LoVo (cell line): ENCODE measurements at regions not wholly inside any gene's neighbourhood (a gene's known extent, or its start where the extent isn't known, plus 50 kb on each side); places are given as distances from the start of the nearest gene placed in this dataset.

Experiments used
- DNase-seq: peaks from one replicate; pipeline ENCODE4 v3.0.0-alpha.2; 2016; ENCODE audit warnings: low spot score

DNA sequence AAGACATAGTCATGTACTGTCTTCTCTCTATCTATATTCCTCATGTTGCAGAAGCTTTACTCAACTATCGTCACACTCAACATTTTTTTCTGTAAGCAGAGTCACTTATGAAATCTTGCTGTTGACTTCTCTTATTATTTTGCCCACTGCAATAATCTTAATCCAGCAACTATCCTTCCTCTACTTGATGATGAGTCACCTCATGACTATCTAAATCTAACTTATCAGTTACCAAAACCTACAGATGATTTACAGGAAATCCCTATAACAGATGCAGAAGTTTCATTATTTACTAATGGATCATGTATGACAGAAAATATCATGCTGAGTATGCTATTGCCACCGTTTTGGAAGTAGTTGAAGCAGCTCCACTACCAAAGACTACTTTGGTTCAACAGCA, 378.9 kb downstream of the DUSP10 start:
- no peak for DNase-seq

DNA sequence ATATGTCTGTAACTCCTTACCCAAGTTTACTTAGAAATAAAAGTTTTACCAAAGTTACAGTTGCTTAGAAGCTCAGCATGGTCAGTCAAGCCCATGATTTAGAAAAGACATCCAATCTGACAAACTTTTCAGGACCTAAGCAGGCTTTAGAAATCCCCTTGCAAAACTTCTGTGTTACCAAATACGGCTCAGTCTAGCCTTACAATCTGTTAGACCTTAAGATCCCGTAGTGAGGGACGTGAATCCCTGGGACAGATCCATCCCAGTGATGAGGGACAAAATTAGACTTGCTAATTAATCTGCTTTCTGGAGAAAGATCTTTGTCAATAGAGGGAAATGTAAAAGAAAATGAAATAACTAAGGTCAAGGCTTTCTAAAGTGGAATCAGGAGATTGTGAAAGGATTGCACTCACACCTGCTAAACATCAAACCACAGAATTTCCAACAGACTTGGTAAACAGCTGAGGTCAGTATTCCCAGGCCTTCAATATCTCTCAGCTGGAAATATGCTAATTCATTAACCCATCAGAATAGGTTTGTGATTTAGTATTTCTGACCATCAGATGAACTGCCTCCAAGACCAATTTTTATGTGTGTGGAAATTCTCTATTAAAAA, 375.3 kb downstream of the DUSP10 start:
- DNase-seq, result no peak

DNA sequence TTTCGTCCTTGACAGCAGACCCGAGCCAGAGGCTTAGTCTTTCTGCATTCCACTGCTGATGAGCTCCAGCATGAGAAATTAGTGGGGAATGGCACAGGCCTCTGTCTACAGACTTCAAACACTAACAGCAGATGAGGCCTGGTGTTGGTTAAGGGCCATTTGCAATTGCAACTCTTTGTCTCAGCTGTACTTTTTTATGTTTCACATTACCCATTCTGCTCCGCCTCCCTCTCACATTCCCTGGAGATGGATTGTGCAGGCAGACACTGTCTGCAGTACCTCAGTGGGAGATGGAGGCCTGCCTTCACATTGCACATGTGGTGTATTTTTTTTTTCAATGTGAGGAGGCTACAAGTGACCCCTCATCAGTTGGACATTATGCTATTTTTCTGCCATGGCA, 370.2 kb downstream of the DUSP10 start:
- DNase-seq, result no peak

DNA sequence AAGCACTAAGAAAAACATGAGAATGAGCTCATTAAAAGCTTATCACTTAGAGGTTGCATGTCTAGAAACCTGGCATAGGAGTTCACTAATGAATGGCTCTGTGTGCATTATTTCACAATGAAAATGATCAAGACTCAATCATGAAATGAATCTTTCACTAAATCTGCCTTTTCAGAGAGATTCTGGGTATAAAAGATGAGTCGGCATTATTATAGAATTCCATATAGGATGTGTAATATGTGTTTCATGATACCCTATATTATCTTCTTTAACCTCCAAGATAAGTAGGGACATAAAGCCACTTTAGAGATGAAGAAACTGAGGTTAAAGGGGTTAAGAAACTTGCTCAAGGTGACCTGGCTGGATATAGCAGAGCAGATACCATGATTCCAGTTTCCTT, 368.1 kb downstream of the DUSP10 start:
- no peak for DNase-seq

DNA sequence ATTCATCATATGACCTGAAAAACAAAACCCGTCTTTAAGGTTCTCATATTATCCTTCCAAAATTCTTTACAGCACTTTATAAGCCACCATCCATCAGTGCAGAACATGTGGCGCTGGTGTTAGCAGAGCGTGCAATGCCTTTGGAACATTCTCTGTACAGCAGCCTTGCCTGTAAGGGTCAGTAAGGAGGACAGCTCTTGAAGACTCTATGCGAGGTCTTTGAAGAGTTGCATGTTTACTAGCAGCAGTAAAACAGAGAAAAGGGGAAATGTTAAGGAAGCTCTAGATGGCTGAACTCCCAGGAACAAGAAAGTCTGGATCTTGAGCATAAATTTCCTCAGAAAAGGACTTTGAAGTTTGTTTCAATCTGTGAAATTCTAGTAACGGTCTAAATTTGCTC, 365.6 kb downstream of the DUSP10 start:
- DNase-seq, result no peak

DNA sequence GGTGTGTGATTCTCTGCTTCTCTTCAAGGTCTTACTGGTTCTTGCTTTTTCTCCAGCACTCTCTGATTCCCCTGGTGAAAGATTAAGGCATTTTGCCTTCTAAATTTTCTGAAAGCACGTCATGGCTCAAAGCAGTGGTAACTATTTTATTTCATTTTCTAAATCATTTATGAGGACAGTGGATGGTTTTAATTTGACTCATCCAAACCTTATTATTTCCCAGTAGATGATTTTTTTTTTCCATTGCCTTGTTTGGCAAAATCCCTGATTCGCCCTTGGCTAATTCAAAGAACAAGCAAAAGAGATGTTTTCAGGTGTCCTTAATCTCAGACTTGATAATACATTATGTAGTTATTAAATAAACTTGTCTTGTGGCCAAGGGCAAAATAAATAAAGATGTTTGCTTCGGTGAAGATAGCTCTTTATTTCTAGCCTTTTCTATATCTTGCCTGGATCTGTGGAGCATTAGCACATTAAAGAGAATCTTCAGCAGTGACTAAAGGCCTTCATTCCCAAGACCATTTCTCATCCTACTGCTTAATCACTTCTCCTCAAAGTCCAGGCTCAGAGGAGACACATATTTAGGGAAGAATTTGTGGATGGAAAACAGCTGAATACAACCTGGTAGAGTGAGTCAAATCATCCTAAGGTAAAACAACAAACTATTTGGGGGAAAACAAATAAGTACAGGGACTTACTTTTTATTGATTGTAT, 359.8 kb downstream of the DUSP10 start:
- DNase-seq, result no peak

DNA sequence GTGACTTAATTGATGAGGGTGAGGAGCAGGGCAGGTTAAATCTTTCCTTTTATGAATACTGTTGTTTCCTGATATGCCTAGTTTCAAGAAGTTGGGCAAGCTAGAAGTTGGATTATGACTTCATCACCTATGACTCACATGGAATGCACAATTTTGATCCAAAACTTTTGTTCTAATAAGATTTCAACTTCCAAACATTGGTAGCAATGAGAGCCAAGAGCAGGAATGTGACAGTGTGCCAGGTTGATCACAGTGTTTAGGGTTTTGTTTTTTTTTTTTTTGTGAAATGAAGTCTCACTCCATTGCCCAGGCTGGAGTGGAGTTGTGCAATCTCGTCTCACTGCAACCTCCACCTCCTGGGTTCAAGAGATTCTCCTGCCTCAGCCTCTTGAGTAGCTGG, 349.4 kb downstream of the DUSP10 start:
- DNase-seq, result no peak

DNA sequence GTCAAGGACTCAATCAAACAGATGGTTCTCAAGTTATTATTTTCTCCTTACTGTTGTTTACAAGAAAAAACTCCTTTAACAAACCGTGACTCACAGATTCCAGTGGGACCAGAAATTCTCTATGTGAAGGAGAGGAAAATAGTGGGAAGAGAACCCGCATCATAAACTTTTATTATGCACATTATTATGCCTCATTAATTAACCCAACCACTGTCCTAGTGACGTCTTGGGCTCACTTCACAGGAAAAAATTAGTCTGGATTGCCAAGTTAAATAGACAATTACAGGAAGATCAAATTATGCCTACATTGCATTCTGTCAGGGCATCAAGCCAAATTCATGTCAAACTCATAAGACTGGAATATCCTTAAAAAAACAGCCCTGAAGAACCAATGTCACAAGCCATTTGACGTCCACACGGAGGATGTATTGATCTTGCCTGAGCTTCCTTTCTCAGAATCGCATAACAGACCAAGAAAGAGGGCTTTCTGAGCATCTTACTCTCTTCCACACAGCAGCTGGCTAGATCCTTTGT, 347.8 kb downstream of the DUSP10 start:
- peak; percentile 20 for DNase-seq

DNA sequence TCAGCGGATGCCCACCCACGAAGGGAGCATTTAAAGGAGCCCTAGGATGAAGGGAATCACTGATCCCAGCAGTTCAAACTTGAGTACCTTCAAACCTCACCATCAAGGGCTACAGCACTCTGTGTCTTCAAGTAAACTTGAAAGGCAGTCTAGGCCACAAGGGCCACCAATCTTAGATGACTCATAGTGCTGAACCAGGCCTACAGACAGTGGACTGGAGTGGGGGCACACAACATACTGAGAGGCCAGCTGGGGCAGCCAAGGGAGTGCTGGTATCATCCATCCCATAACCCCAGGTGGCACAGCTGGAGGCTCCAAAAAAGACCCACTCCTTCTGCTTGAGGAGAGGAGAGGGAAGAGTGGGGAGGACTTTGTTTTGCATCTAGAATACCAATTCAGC, 345.4 kb downstream of the DUSP10 start:
- DNase-seq, result no peak

DNA sequence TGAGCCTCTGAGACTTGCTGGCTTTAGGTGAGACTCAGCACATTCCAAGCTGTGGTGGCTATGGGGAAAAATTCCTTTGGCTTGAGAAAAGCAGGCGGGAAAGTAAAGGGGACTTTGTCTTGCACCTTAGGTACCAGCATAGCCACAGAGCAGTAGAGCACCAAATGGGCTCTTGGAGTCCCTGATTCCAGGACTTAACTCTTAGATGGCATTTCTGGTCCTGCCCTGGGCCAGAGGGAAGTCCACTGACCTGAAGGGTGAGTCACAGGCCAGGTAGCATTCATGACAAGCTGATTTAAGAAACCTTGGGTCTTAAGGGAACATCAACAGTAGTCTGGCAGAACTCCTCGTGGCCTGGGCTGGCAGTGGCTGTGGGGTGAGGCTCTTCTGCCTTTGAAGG, 344.7 kb downstream of the DUSP10 start:
- no peak for DNase-seq

DNA sequence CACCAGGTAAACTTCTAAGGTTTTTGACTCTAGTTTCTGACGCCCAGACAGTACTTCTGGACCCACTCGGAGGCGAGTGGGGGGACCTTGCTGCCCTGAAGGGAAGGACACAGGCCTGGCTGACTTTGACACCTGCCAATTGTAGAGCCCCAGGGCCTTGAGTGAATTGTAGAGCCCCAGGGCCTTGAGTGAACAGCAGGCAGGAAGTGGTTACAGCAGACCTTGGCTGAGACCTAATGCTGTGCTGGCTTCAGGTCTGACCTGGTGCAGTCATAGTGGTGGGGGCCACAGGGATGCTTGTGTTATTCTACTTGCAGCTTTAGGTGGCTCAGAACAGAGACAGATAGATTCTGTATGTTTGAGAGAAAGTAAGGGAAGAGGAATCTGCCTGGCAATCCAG, 344.3 kb downstream of the DUSP10 start:
- no peak for DNase-seq

DNA sequence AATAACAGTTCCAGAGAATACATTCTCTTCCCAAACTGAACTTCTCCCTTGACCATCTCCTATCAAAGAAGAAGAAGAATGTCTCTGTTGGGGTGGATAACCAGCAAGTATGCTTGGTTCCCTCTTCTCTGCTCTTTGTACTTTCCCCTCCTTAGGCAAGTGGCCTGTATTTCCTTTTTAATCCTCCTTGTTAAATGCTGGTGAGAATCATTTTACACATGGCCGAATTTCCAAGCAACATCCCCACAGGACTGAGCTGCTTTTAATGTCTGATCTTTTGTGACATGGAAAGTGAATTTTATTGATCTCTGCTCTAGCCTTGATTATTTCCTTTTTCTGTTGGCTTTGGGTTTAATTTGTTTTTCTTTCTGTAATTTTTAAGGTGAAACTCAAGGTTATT, 336.7 kb downstream of the DUSP10 start:
- no peak for DNase-seq

DNA sequence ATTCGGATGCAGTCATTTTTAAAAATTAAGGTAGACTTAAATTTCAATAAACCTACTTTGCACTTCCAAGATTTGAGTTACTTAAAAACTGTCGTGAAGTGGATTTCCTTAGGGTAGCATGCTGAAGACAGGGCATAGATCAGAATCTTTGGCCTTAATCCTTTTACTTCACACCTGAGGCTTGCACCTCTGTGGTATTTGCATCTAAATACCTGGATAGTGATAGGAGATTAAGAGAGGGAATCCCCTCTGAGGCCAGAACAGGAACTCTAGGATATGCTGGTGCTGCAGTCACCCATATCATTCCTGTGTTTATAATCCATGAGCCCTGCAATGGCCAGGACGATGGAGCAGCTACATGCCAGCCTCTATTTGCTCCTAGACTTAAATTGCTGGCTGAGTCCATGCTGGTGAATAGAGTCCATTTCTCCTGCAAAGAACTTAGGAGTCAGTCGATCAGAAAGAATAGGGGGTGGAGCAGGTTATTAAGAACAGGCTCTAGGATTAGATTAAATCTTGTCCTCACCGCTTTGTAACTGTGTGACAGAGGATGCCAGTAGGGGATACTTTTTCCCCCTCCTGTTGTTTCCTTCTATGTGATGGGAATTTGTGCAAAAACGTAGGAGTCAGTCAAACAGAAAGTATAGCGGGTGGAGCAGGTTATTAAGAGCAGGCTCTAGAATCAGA, 333.6 kb downstream of the DUSP10 start:
- no peak for DNase-seq

DNA sequence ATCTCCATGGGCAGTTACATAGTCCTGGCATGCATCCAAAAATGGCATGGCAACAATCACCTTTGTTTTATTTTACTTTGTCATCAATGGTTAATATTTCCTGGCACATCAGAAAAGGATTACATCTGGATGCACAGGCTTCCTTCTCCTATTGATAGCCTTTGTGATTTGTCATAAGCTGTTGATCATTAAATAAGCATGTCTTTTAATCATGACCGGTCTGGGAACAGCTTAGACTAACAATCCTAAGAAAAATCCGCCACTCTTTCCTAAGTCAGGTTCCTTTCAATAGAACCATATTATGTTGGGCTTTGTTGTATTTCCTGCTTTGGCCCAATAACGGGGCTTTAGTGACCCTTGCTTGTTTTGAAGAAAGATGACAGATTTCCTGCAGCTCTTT, 330.6 kb downstream of the DUSP10 start:
- no peak for DNase-seq

DNA sequence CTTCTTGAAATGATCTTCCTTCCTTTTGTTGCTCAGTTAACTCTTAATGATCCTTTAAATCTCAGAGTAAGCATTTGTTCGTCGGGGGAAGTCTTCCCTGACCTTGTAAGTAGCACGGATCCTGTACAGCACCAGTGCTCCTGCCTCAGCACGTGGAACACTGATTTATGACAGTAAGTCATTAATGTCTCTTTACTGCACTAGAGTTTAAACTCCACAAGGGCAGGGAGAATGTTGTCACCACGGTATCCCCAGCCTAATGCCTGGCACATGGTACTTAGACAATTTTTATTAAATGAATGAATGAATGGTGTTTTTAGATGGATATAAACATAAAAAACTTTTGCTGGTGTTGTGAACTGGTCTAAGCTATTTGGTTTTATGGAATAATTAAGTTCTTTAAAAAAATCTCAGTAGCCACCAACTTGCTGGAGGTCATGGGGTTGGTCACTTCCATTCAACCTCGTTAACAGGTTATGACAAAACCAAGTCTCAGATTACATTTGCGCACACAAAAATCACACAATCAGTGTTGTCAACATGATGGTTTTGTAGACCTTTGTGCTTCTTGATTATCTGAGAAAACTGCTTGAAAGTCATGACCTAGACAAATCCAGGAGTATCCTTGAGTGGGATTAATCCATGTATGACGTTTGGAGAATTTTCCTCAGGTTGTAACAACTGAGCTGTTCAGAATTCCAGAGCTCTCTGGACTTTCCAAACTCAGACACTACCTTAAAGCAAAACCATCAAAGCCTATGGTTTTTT, 326.9 kb downstream of the DUSP10 start:
- no peak for DNase-seq

DNA sequence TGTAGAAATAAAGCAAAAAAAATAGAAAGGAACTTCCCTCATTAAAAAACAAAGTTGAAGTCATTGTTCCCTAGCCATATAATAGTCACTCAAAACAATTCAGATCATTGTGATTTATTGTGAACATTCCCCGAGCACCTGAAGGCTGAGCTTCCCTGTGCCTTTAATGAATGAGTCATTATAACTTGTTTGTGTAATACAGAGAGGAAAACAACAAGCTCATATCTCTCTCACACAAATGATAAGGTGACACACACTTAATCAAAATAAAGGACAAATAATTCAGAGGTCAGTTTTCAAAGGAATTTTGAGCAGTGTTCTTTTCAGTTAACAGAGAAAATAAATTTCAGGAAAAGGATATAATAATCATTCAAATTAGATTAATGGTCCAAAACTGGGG, 326.2 kb downstream of the DUSP10 start:
- DNase-seq, result no peak

DNA sequence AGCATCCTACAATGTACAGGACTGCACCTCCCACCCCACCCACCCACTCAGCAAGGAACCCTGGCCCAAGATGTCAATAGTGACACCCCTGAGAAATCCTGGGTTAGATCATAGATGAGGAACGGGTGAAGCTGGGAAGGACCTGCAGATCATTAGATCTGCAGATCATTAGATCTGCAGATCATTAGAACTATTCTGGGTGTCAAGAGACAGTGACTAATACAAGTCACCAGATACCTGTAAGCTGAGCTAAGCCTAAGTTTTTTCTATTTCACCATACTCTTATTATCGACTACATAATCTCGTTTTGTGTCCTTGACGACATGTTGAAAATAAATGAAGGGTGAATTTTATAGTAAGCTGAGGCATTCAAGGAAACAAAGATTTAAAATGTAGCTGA, 325.7 kb downstream of the DUSP10 start:
- no peak for DNase-seq

DNA sequence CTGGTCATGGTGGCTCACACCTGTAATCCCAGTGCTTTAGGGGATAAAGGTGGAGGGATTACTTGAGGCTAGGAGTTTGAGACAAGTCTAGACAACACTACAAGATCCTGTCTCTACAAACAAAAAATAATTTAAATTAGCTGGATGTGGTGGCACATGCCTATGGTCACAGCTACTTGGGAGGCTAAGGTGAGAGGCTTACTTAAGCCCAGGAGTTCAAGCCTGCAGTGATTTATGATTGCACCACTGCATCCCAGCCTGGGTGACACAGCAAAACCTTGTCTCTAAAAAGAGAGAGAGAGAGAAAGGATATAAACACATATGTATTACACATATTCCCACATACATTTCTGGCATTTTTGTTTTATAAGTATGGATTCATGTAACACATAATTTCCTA, 325.2 kb downstream of the DUSP10 start:
- DNase-seq, result no peak

DNA sequence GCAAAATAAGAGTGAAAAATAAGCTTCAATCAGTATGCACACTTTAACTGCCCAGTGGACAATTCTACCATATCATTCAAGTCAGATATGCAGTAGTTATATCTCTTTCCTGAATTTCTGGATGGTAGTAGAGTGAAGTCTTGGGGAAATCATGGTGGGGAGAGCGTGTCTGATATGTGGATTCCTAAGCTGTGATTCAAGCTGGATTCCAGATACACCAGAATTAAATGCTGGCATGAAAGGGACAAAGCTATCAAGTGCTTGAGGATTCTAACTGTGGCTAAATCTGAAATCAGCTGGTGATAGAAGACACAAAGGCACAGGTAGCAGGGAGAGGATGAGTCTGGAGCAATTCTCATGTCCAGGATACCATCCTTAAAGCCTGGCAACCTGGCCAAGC, 323.5 kb downstream of the DUSP10 start:
- no peak for DNase-seq

DNA sequence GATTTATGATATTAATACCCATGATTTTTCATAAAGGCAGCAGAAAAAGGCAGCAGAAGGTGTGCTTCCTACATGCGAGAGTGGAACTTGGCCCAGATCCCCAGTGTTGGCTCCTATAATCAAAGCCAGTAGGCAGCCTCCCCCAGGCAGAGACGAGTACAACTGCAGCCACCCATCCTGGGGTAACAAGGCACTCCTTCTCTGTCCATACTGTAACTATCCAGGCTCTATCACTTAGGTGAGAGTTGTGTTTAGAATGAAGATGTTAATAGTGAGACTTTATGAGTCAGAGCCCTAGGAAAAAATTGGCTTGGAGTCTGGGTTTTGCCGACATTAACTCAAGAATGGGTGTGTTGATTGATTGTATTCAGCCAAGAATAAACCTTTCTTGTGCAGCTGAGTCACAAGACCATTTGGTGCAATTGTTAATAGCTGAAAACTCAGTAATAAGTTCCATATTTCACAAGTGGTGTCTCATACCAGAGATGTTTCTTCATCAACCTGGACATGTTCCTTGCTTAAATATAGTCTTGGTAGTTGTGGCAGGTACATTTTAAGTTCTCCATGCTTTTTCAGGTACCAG, 322.3 kb downstream of the DUSP10 start:
- no peak for DNase-seq

DNA sequence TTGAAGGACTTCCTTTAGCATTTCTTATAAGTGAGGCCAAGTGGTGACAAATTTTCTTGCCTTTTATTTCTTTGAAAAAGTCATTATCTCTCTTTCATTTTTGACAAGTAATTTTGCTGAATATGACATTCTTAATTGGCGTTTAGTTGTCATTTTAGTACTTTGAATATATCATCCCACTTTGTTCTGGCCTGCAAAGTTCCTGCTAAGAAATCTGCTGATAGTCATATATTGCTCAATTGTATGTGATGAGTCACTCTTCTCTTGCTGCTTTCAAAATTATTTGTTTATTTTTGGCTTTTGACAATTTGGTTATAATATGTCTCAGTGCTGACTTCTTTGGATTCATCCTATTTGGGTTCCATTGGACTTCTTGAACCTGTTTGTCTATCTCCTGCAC, 312.6 kb downstream of the DUSP10 start:
- no peak for DNase-seq
